GM12878 (cell line): ENCODE measurements at regions not wholly inside any gene's neighbourhood (a gene's known extent, or its start where the extent isn't known, plus 50 kb on each side); places are given as distances from the start of the nearest gene placed in this dataset.

Source experiments
- ATAC-seq: fragments of 200-7000 bp; cut with Tn5 transposase; 3 replicates; pipeline ENCODE4 v1.9.1; 2020; ENCODE audit warnings: mild to moderate bottlenecking, moderate library complexity
- BruUV-seq: library from RNA; stranded (reverse); fragments of 400-500 nt; replicated peaks from 2 replicates; lab custom pipeline; 2021; lab: Mats Ljungman, UMichigan
- CTCF ChIA-PET: fragments of 300-600 bp; sonication (Branson Sonifier 250); formaldehyde crosslinking; extraction: SDS; loops from one replicate; lab custom pipeline; 2021; ENCODE audit warnings: inconsistent platforms; lab: Yijun Ruan, JAX
- POLR2A ChIA-PET: fragments of 350-600 bp; formaldehyde crosslinking; extraction: SDS; loops from one replicate; lab custom pipeline; 2021; ENCODE audit warnings: inconsistent platforms; lab: Charles Lee
- RAD21 ChIA-PET: fragments of 300-600 bp; sonication (Branson Sonifier 250); formaldehyde crosslinking; loops from one replicate; lab custom pipeline; 2023; ENCODE audit warnings: antibody characterized with exemption; ENCODE audit not compliant: unreplicated experiment; lab: Charles Lee
- SMC1A ChIA-PET: fragments of 300-600 bp; sonication (Branson Sonifier 250); formaldehyde crosslinking; loops from one replicate; lab custom pipeline; 2023; ENCODE audit not compliant: unreplicated experiment, uncharacterized antibody; lab: Charles Lee
- DNase-seq: peaks from one replicate; pipeline ENCODE4 v3.0.0-alpha.2; 2011; ENCODE audit warnings: low read depth, low spot score
- FAIRE-seq: peaks from 3 replicates; lab custom pipeline; 2011; peaks lifted over from hg19 to GRCh38; lab: Jason Lieb, UNC
- H2AFZ ChIP-seq: 2 replicates; pipeline ENCODE4 v1.6.0; 2011; ENCODE audit warnings: low read depth, low read length, control low read depth; ENCODE audit not compliant: control insufficient read depth
- H3K27ac ChIP-seq: 2 replicates; pipeline ENCODE4 v1.5.1; 2011; ENCODE audit warnings: control low read depth; ENCODE audit not compliant: control insufficient read depth, insufficient read depth
- H3K27me3 ChIP-seq, 2 experiments: replicated peaks in 1 of 2; 2 replicates each; pipeline versions ENCODE4 v1.6.0 to v1.6.1; 2011; ENCODE audit warnings: low read length in 1 of 2; ENCODE audit not compliant: control insufficient read depth in 2 of 2, insufficient read depth in 2 of 2
- H3K36me3 ChIP-seq, 2 experiments: 2 replicates each; pipeline ENCODE4 v1.5.1; 2011; ENCODE audit warnings: low read length in 1 of 2; ENCODE audit not compliant: control insufficient read depth in 2 of 2, insufficient read depth in 2 of 2
- H3K4me1 ChIP-seq: 2 replicates; pipeline ENCODE4 v1.6.1; 2011; ENCODE audit warnings: mild to moderate bottlenecking, low read length, moderate library complexity, mixed read lengths; ENCODE audit not compliant: control insufficient read depth, insufficient read depth
- H3K4me2 ChIP-seq: 2 replicates; pipeline ENCODE4 v1.6.0; 2011; ENCODE audit warnings: control low read depth; ENCODE audit not compliant: control insufficient read depth, insufficient read depth
- H3K4me3 ChIP-seq: fragments of 200-600 bp; sonication (generic); 2 replicates; pipeline ENCODE4 v1.5.1; 2016
- H3K79me2 ChIP-seq: 2 replicates; pipeline ENCODE4 v1.6.0; 2011; ENCODE audit warnings: low read length; ENCODE audit not compliant: control insufficient read depth, insufficient read depth
- H3K9ac ChIP-seq: 2 replicates; pipeline ENCODE4 v1.8.0; 2011; ENCODE audit warnings: low read length, control low read depth, mixed read lengths; ENCODE audit not compliant: control insufficient read depth, insufficient read depth
- H3K9me3 ChIP-seq: replicated peaks from 3 replicates; pipeline ENCODE4 v1.5.1; 2011; ENCODE audit warnings: mild to moderate bottlenecking, low read length; ENCODE audit not compliant: control insufficient read depth, insufficient read depth
- H4K20me1 ChIP-seq: 2 replicates; pipeline ENCODE4 v1.6.0; 2011; ENCODE audit not compliant: control insufficient read depth, insufficient read depth
- CEBPB ChIP-seq, 2 experiments: fragments of 150-350 bp in 1 of 2; IDR thresholded peaks; 2 replicates each; pipeline ENCODE4 v1.6.1; 2012 to 2014; ENCODE audit warnings: low read depth in 2 of 2, low read length in 2 of 2, borderline replicate concordance in 1 of 2, inconsistent platforms in 1 of 2
- E2F4 ChIP-seq: IDR thresholded peaks from 2 replicates; pipeline ENCODE4 v1.6.1; 2012; ENCODE audit warnings: low read depth, low read length, improper control_type of control experiment
- ELK1 ChIP-seq: IDR thresholded peaks from 2 replicates; pipeline ENCODE4 v1.6.1; 2012; ENCODE audit warnings: low read depth, low read length, improper control_type of control experiment
- JUND ChIP-seq: IDR thresholded peaks from 2 replicates; pipeline ENCODE4 v1.6.1; 2012; ENCODE audit warnings: low read depth, mild to moderate bottlenecking, low read length, improper control_type of control experiment, moderate library complexity
- MYB ChIP-seq: fragments of 150-350 bp; IDR thresholded peaks from 2 replicates; pipeline ENCODE4 v1.6.1; 2014; ENCODE audit warnings: mild to moderate bottlenecking, low read depth, low read length, borderline replicate concordance
- RELA ChIP-seq: fragments of 450-650 bp; IDR thresholded peaks from 2 replicates; pipeline ENCODE4 v1.8.0; 2014; ENCODE audit warnings: borderline replicate concordance; ENCODE audit not compliant: partially characterized antibody
- WGBS: methylation state at CpG from one replicate; pipeline ENCODE4 v1.1.6; 2016; ENCODE audit warnings: low lambda C conversion rate; ENCODE audit not compliant: insufficient replicate concordance, insufficient coverage; ENCODE audit errors: missing lambda C conversion rate; 5-methylcytosine and 5-hydroxymethylcytosine counted together
- in situ Hi-C: fragments of 300-500 bp; cut with MboI; formaldehyde crosslinking; loops from 9 replicates; pipeline ENCODE4 v1.14.3; 2018; ENCODE audit warnings: mixed read lengths
- intact Hi-C: fragments of 100-400 bp; cut with micrococcal nuclease; formaldehyde crosslinking; loops from one replicate; pipeline ENCODE4 v1.14.2; 2022; ENCODE audit not compliant: unreplicated experiment

GRCh38 chr16:48487287-48487686 is 102.1 kb upstream of the SIAH1 start:
- H3K27me3 ChIP-seq: no peaks in the 10 kb centered on the region
- ChIA-PET CTCF (interaction anchor here (1.2 kb wide), 1 partner anchor 16 kb away, joined by 3 read pairs; no protein-coding TSS in a partner anchor), POLR2A (no interaction called here), SMC1A (interaction anchor here (0.7 to 1.5 kb wide), 2 partner anchors 20 to 38 kb away, joined by 3 to 4 read pairs; no protein-coding TSS in a partner anchor), RAD21 (no interaction called here)
- no peak overlapping the region for H2AFZ ChIP-seq
- no peak overlapping the region for H3K4me3 ChIP-seq
- no peaks in the 10 kb centered on the region for H3K9me3 ChIP-seq
- no peak overlapping the region for H3K9ac ChIP-seq
- BruUV-seq: no TSS peak
- FAIRE-seq (no peak), ATAC-seq (no peak), DNase-seq (no peak)
- H3K36me3 ChIP-seq: no peaks in the 10 kb centered on the region
- in situ Hi-C loops (no loop called here), intact Hi-C loops (no loop called here)
- no peaks in the 10 kb centered on the region for H3K79me2 ChIP-seq
- 47% methylated on average over 2 of the region's 2 CpGs for WGBS
- H4K20me1 ChIP-seq: no peaks in the 10 kb centered on the region
- TF ChIP-seq ELK1 (no peak), JUND (no peak), RELA (no peak), MYB (no peak), E2F4 (no peak), CEBPB (IDR thresholded peaks at IDR 0.05; ENCODE audit: borderline replicate concordance in 1 of 2, low read depth in 2 of 2, low read length in 2 of 2) (no peak)
- H3K4me2 ChIP-seq: no peak overlapping the region
- no peaks in the 10 kb centered on the region for H3K4me1 ChIP-seq
- H3K27ac ChIP-seq: no peak overlapping the region
